ENCODE measurements at regions not wholly inside any gene's neighbourhood (a gene's known extent, or its start where the extent isn't known, plus 50 kb on each side); places are given as distances from the start of the nearest gene placed in this dataset.

DNA sequence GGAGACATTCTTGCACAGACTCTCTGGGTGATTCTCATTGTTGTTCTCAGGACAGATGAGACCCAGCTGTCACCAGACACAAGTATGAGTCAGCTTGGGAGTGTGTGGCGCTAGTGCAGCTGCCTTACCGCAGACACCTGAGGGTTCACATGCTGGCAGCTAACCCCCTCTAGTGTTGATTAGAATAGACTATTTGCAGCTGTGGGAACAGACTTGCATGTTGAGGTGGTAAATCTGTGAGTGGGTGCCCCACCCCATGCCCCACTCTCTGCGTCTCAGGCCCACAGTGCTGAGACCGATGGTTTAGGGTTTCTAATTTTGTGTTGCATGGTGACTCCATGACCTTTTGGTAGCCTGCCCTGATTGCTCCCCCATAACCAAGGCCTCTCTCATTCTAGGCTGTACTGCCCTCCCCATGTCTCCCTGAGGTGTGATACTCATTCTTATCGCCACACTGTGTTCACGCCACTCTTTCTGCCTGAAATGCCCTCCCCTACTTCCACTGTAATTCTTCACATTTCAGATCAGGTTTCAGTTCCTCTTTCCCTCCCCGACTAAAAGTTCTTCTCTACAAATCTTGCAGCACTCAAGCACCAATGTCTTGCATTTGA is 73.7 kb upstream of the KIRREL3 start (continued):
- TF ChIP-seq ZNF274 (IDR thresholded peaks at IDR 0.05; ENCODE audit: insufficient read depth, insufficient read length) (no peak), SMAD5 (IDR thresholded peaks at IDR 0.05; ENCODE audit: low read depth) (no peak), HDAC2 (IDR thresholded peaks at IDR 0.05) (no peak), IKZF2 (IDR thresholded peaks at IDR 0.05) (peak; percentile 57 to 76), MXI1 (IDR thresholded peaks at IDR 0.05; ENCODE audit: low read depth, low read length) (no peak), SIN3A (IDR thresholded peaks at IDR 0.05; ENCODE audit: low read depth, low read length) (no peak), SREBF1 (IDR thresholded peaks at IDR 0.05; ENCODE audit: low read length) (no peak), RBBP5 (conservative IDR thresholded peaks at IDR 0.05) (no peak), ZSCAN29 (IDR thresholded peaks at IDR 0.05) (no peak), NR2C1 (IDR thresholded peaks at IDR 0.05) (no peak), MEF2A (IDR thresholded peaks at IDR 0.05; ENCODE audit: insufficient read depth, low read depth, low read length) (no peak), SMARCA5 (IDR thresholded peaks at IDR 0.05) (peak; percentile 86), CREM (IDR thresholded peaks at IDR 0.05; ENCODE audit: low read depth) (peak; percentile 16; the same call in 1 of the 2 replicates), ATF7 (IDR thresholded peaks at IDR 0.05; ENCODE audit: low read depth) (peak; percentile 62), CHD1 (IDR thresholded peaks at IDR 0.05; ENCODE audit: low read depth, low read length) (no peak), POU2F2 (IDR thresholded peaks at IDR 0.05; ENCODE audit: borderline replicate concordance, low read depth, low read length) (no peak), TCF3 (IDR thresholded peaks at IDR 0.05; ENCODE audit: borderline replicate concordance, insufficient read depth, low read depth, low read length) (peak; percentile 100), ZNF384 (IDR thresholded peaks at IDR 0.05; ENCODE audit: borderline replicate concordance, low read depth, low read length) (no peak), RELA (IDR thresholded peaks at IDR 0.05; ENCODE audit: borderline replicate concordance, partially characterized antibody) (no peak), NRF1 (conservative IDR thresholded peaks at IDR 0.05; ENCODE audit: low read depth, low read length) (no peak)
- TF ChIP-seq, protein P1, sequence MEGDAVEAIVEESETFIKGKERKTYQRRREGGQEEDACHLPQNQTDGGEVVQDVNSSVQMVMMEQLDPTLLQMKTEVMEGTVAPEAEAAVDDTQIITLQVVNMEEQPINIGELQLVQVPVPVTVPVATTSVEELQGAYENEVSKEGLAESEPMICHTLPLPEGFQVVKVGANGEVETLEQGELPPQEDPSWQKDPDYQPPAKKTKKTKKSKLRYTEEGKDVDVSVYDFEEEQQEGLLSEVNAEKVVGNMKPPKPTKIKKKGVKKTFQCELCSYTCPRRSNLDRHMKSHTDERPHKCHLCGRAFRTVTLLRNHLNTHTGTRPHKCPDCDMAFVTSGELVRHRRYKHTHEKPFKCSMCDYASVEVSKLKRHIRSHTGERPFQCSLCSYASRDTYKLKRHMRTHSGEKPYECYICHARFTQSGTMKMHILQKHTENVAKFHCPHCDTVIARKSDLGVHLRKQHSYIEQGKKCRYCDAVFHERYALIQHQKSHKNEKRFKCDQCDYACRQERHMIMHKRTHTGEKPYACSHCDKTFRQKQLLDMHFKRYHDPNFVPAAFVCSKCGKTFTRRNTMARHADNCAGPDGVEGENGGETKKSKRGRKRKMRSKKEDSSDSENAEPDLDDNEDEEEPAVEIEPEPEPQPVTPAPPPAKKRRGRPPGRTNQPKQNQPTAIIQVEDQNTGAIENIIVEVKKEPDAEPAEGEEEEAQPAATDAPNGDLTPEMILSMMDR (IDR thresholded peaks at IDR 0.05 in 2 of 3, conservative IDR thresholded peaks at IDR 0.05 in 1 of 3; ENCODE audit: control insufficient read depth in 2 of 3, extremely low read depth in 1 of 3, insufficient read depth in 1 of 3, low read depth in 3 of 3, low read length in 3 of 3) = peak; percentile 60 to 82 (median 64)
- TF ChIP-seq, protein P2, sequence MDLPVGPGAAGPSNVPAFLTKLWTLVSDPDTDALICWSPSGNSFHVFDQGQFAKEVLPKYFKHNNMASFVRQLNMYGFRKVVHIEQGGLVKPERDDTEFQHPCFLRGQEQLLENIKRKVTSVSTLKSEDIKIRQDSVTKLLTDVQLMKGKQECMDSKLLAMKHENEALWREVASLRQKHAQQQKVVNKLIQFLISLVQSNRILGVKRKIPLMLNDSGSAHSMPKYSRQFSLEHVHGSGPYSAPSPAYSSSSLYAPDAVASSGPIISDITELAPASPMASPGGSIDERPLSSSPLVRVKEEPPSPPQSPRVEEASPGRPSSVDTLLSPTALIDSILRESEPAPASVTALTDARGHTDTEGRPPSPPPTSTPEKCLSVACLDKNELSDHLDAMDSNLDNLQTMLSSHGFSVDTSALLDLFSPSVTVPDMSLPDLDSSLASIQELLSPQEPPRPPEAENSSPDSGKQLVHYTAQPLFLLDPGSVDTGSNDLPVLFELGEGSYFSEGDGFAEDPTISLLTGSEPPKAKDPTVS (IDR thresholded peaks at IDR 0.05; ENCODE audit: low read depth, low read length) = no peak
- TF ChIP-seq, protein P3, sequence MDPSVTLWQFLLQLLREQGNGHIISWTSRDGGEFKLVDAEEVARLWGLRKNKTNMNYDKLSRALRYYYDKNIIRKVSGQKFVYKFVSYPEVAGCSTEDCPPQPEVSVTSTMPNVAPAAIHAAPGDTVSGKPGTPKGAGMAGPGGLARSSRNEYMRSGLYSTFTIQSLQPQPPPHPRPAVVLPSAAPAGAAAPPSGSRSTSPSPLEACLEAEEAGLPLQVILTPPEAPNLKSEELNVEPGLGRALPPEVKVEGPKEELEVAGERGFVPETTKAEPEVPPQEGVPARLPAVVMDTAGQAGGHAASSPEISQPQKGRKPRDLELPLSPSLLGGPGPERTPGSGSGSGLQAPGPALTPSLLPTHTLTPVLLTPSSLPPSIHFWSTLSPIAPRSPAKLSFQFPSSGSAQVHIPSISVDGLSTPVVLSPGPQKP (IDR thresholded peaks at IDR 0.05; ENCODE audit: low read depth, low read length) = no peak
- TF ChIP-seq, protein P4, sequence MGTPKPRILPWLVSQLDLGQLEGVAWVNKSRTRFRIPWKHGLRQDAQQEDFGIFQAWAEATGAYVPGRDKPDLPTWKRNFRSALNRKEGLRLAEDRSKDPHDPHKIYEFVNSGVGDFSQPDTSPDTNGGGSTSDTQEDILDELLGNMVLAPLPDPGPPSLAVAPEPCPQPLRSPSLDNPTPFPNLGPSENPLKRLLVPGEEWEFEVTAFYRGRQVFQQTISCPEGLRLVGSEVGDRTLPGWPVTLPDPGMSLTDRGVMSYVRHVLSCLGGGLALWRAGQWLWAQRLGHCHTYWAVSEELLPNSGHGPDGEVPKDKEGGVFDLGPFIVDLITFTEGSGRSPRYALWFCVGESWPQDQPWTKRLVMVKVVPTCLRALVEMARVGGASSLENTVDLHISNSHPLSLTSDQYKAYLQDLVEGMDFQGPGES (IDR thresholded peaks at IDR 0.05) = no peak
- TF ChIP-seq, protein P5, sequence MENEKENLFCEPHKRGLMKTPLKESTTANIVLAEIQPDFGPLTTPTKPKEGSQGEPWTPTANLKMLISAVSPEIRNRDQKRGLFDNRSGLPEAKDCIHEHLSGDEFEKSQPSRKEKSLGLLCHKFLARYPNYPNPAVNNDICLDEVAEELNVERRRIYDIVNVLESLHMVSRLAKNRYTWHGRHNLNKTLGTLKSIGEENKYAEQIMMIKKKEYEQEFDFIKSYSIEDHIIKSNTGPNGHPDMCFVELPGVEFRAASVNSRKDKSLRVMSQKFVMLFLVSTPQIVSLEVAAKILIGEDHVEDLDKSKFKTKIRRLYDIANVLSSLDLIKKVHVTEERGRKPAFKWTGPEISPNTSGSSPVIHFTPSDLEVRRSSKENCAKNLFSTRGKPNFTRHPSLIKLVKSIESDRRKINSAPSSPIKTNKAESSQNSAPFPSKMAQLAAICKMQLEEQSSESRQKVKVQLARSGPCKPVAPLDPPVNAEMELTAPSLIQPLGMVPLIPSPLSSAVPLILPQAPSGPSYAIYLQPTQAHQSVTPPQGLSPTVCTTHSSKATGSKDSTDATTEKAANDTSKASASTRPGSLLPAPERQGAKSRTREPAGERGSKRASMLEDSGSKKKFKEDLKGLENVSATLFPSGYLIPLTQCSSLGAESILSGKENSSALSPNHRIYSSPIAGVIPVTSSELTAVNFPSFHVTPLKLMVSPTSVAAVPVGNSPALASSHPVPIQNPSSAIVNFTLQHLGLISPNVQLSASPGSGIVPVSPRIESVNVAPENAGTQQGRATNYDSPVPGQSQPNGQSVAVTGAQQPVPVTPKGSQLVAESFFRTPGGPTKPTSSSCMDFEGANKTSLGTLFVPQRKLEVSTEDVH (IDR thresholded peaks at IDR 0.05; ENCODE audit: low read depth, partially characterized antibody) = no peak

Measured in GM12878 (cell line).